HEK293 (cell line): ENCODE measurements at regions not wholly inside any gene's neighbourhood (a gene's known extent, or its start where the extent isn't known, plus 50 kb on each side); places are given as distances from the start of the nearest gene placed in this dataset.

Source experiments
- CTCF ChIA-PET: fragments of 350-600 bp; formaldehyde crosslinking; extraction: SDS; loops from one replicate; lab custom pipeline; 2021; ENCODE audit warnings: antibody characterized with exemption; lab: Yijun Ruan, JAX
- POLR2A ChIA-PET: fragments of 300-600 bp; formaldehyde crosslinking; extraction: SDS; loops from one replicate; lab custom pipeline; 2020; ENCODE audit warnings: antibody characterized with exemption, inconsistent platforms; lab: Yijun Ruan, JAX
- H3K27ac ChIP-seq: fragments of 200-500 bp; sonication (Bioruptor generic); 2 replicates; pipeline ENCODE4 v1.5.1; 2014; ENCODE audit warnings: low read depth, low read length, control low read depth, inconsistent platforms; ENCODE audit errors: extremely low read depth
- H3K36me3 ChIP-seq, 2 experiments: fragments of 200-500 bp in 1 of 2; sonication (Bioruptor generic) in 1 of 2; 1 replicate in 1 of 2; 2 replicates in 1 of 2; pipeline ENCODE4 v1.5.1; 2014 to 2017; ENCODE audit warnings: inconsistent platforms in 2 of 2, low read length in 2 of 2; ENCODE audit not compliant: control insufficient read depth in 2 of 2, insufficient read depth in 1 of 2
- H3K4me1 ChIP-seq: fragments of 200-500 bp; sonication (Bioruptor generic); 2 replicates; pipeline ENCODE4 v1.5.1; 2014; ENCODE audit warnings: mild to moderate bottlenecking, low read length, inconsistent platforms; ENCODE audit not compliant: control insufficient read depth, insufficient read depth
- H3K4me3 ChIP-seq: 2 replicates; pipeline ENCODE4 v1.5.1; 2011; ENCODE audit warnings: low read depth, mild to moderate bottlenecking, control low read depth, low read length, moderate library complexity
- H3K9me3 ChIP-seq: fragments of 200-500 bp; sonication (Bioruptor generic); 2 replicates; pipeline ENCODE4 v1.5.1; 2014; ENCODE audit warnings: low read depth, low read length, inconsistent platforms; ENCODE audit not compliant: control insufficient read depth, insufficient read depth
- BCL11B ChIP-seq: fragments of 450-650 bp; formaldehyde crosslinking; IDR thresholded peaks from 2 replicates; pipeline ENCODE4 v1.5.1; 2016; ENCODE audit warnings: low read depth, missing biosample characterization, missing genetic modification characterization
- GLI2 ChIP-seq: fragments of 450-650 bp; formaldehyde crosslinking; IDR thresholded peaks from 2 replicates; pipeline ENCODE4; 2017; ENCODE audit warnings: missing biosample characterization, missing genetic modification characterization, low read depth, borderline replicate concordance
- KLF9 ChIP-seq: fragments of 450-650 bp; formaldehyde crosslinking; IDR thresholded peaks from 2 replicates; pipeline ENCODE4 v1.5.1; 2016; ENCODE audit warnings: missing biosample characterization, missing genetic modification characterization, low read depth
- MEIS1 ChIP-seq: sonication (generic); formaldehyde crosslinking; IDR thresholded peaks from 2 replicates; pipeline ENCODE4 v1.8.1; 2022; ENCODE audit warnings: missing genetic modification reagents, mild to moderate bottlenecking, borderline replicate concordance
- OVOL3 ChIP-seq: fragments of 450-650 bp; formaldehyde crosslinking; IDR thresholded peaks from 2 replicates; pipeline ENCODE4 v1.5.1; 2016; ENCODE audit warnings: missing biosample characterization, missing genetic modification characterization
- PRDM6 ChIP-seq: fragments of 450-650 bp; formaldehyde crosslinking; IDR thresholded peaks from 2 replicates; pipeline ENCODE4 v1.5.1; 2017; ENCODE audit warnings: missing biosample characterization, missing genetic modification characterization
- TCF7L2 ChIP-seq: IDR thresholded peaks from 2 replicates; pipeline ENCODE4 v1.6.1; 2011; ENCODE audit warnings: low read depth, mild to moderate bottlenecking, inconsistent platforms, low read length, moderate library complexity, borderline replicate concordance
- ZBTB7A ChIP-seq: fragments of 450-650 bp; formaldehyde crosslinking; IDR thresholded peaks from 2 replicates; pipeline ENCODE4 v1.5.1; 2016; ENCODE audit warnings: low read depth, missing biosample characterization, missing genetic modification characterization
- ZNF174 ChIP-seq: fragments of 450-650 bp; formaldehyde crosslinking; IDR thresholded peaks from 2 replicates; pipeline ENCODE4 v1.5.0; 2017; ENCODE audit warnings: missing biosample characterization, mild to moderate bottlenecking, missing genetic modification characterization
- ZNF239 ChIP-seq: fragments of 450-650 bp; formaldehyde crosslinking; IDR thresholded peaks from 2 replicates; pipeline ENCODE4 v1.5.1; 2016; ENCODE audit warnings: missing biosample characterization, missing genetic modification characterization
- ZNF311 ChIP-seq: fragments of 450-650 bp; formaldehyde crosslinking; IDR thresholded peaks from 2 replicates; pipeline ENCODE4 v1.5.1; 2017; ENCODE audit warnings: missing biosample characterization, missing genetic modification characterization, borderline replicate concordance
- ZNF324 ChIP-seq: fragments of 450-650 bp; formaldehyde crosslinking; IDR thresholded peaks from 2 replicates; pipeline ENCODE4 v1.5.1; 2016; ENCODE audit warnings: missing biosample characterization, missing genetic modification characterization
- ZNF501 ChIP-seq: fragments of 450-650 bp; formaldehyde crosslinking; IDR thresholded peaks from 2 replicates; pipeline ENCODE4 v1.5.1; 2016; ENCODE audit warnings: missing biosample characterization, missing genetic modification characterization
- ZNF521 ChIP-seq: fragments of 450-650 bp; formaldehyde crosslinking; IDR thresholded peaks from 2 replicates; pipeline ENCODE4 v1.5.1; 2017; ENCODE audit warnings: missing biosample characterization, mild to moderate bottlenecking, missing genetic modification characterization
- ZNF548 ChIP-seq: fragments of 450-650 bp; formaldehyde crosslinking; IDR thresholded peaks from 2 replicates; pipeline ENCODE4 v1.5.1; 2016; ENCODE audit warnings: missing biosample characterization, missing genetic modification characterization
- ZSCAN23 ChIP-seq: fragments of 450-650 bp; formaldehyde crosslinking; IDR thresholded peaks from 2 replicates; pipeline ENCODE4 v1.5.1; 2016; ENCODE audit warnings: missing biosample characterization, missing genetic modification characterization
- TF ChIP-seq, protein P1 (sequence below): fragments of 450-650 bp; formaldehyde crosslinking; conservative IDR thresholded peaks from 2 replicates; pipeline ENCODE4 v1.5.1; 2016; ENCODE audit warnings: low read depth, missing biosample characterization, missing genetic modification characterization
- TF ChIP-seq, protein P2 (sequence below): fragments of 450-650 bp; formaldehyde crosslinking; IDR thresholded peaks from 2 replicates; pipeline ENCODE4 v1.5.1; 2016; ENCODE audit warnings: missing biosample characterization, missing genetic modification characterization

- no peak for TF ChIP-seq ZNF548 (tag by site-specific recombination)
These were observed 218.3 kb upstream of the CFAP20DC start (continued) for GRCh38 chr3:59268170-59268569.

- H3K4me3 ChIP-seq: no peak overlapping the region
- no peaks in the 10 kb centered on the region for H3K9me3 ChIP-seq
- H3K36me3 ChIP-seq: no peaks in the 10 kb centered on the region
- ChIA-PET CTCF (interaction anchor here (0.7 kb wide), 1 partner anchor 55 kb away, joined by 7 read pairs; no protein-coding TSS in a partner anchor), POLR2A (no interaction called here)
- no peak for TF ChIP-seq ZNF521 (tag by site-specific recombination)
- TF ChIP-seq, protein P1, sequence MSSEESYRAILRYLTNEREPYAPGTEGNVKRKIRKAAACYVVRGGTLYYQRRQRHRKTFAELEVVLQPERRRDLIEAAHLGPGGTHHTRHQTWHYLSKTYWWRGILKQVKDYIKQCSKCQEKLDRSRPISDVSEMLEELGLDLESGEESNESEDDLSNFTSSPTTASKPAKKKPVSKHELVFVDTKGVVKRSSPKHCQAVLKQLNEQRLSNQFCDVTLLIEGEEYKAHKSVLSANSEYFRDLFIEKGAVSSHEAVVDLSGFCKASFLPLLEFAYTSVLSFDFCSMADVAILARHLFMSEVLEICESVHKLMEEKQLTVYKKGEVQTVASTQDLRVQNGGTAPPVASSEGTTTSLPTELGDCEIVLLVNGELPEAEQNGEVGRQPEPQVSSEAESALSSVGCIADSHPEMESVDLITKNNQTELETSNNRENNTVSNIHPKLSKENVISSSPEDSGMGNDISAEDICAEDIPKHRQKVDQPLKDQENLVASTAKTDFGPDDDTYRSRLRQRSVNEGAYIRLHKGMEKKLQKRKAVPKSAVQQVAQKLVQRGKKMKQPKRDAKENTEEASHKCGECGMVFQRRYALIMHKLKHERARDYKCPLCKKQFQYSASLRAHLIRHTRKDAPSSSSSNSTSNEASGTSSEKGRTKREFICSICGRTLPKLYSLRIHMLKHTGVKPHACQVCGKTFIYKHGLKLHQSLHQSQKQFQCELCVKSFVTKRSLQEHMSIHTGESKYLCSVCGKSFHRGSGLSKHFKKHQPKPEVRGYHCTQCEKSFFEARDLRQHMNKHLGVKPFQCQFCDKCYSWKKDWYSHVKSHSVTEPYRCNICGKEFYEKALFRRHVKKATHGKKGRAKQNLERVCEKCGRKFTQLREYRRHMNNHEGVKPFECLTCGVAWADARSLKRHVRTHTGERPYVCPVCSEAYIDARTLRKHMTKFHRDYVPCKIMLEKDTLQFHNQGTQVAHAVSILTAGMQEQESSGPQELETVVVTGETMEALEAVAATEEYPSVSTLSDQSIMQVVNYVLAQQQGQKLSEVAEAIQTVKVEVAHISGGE: no peak
- TF ChIP-seq, protein P2, sequence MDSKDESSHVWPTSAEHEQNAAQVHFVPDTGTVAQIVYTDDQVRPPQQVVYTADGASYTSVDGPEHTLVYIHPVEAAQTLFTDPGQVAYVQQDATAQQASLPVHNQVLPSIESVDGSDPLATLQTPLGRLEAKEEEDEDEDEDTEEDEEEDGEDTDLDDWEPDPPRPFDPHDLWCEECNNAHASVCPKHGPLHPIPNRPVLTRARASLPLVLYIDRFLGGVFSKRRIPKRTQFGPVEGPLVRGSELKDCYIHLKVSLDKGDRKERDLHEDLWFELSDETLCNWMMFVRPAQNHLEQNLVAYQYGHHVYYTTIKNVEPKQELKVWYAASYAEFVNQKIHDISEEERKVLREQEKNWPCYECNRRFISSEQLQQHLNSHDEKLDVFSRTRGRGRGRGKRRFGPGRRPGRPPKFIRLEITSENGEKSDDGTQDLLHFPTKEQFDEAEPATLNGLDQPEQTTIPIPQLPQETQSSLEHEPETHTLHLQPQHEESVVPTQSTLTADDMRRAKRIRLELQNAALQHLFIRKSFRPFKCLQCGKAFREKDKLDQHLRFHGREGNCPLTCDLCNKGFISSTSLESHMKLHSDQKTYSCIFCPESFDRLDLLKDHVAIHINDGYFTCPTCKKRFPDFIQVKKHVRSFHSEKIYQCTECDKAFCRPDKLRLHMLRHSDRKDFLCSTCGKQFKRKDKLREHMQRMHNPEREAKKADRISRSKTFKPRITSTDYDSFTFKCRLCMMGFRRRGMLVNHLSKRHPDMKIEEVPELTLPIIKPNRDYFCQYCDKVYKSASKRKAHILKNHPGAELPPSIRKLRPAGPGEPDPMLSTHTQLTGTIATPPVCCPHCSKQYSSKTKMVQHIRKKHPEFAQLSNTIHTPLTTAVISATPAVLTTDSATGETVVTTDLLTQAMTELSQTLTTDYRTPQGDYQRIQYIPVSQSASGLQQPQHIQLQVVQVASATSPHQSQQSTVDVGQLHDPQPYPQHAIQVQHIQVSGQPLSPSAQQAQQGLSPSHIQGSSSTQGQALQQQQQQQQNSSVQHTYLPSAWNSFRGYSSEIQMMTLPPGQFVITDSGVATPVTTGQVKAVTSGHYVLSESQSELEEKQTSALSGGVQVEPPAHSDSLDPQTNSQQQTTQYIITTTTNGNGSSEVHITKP (tag by site-specific recombination): no peak
- no peak for TF ChIP-seq MEIS1
- no peak for TF ChIP-seq KLF9 (tag by site-specific recombination)
- TF ChIP-seq ZNF501 (tag by site-specific recombination): no peak
- TF ChIP-seq TCF7L2: no peak
- TF ChIP-seq ZNF324 (tag by site-specific recombination): no peak
- no peak for TF ChIP-seq ZBTB7A (tag by site-specific recombination)
- TF ChIP-seq ZNF174 (tag by site-specific recombination): no peak
- no peak for TF ChIP-seq PRDM6
- no peak for TF ChIP-seq GLI2 (tag by site-specific recombination)
- no peak for TF ChIP-seq ZNF239
- no peak for TF ChIP-seq ZSCAN23 (tag by site-specific recombination)
- TF ChIP-seq ZNF311 (tag by site-specific recombination): no peak
- TF ChIP-seq BCL11B (tag by site-specific recombination): no peak
- no peak for TF ChIP-seq OVOL3 (tag by site-specific recombination)
- H3K4me1 ChIP-seq: no peaks in the 10 kb centered on the region
- H3K27ac ChIP-seq: no peak overlapping the region
These were observed 217.2 kb upstream of the CFAP20DC start for GRCh38 chr3:59267021-59267420.
